Activated CD4-positive, alpha-beta T cell treated with anti-CD3 and anti-CD28 coated beads, Interleukin-2, amount 10 ng/mL, durations not matched to agents 7 days and 5 days (primary cell): ENCODE measurements at regions not wholly inside any gene's neighbourhood (a gene's known extent, or its start where the extent isn't known, plus 50 kb on each side); places are given as distances from the start of the nearest gene placed in this dataset.

Experiments
- CTCF ChIA-PET: fragments of 350-600 bp; sonication (Branson Sonifier 250); formaldehyde crosslinking; loops from one replicate; lab custom pipeline; 2021; ENCODE audit warnings: antibody characterized with exemption; lab: Charles Lee
- POLR2A ChIA-PET: fragments of 350-600 bp; sonication (Branson Sonifier 250); formaldehyde crosslinking; loops from one replicate; lab custom pipeline; 2021; ENCODE audit warnings: antibody characterized with exemption; lab: Charles Lee
- DNase-seq: peaks from one replicate; pipeline ENCODE4 v3.0.0-alpha.2; 2020
- H3K27ac Mint-ChIP-seq: one replicate; pipeline ENCODE4 v1.8.0; 2021; ENCODE audit warnings: mild to moderate bottlenecking, moderate library complexity, mixed read lengths
- H3K27me3 Mint-ChIP-seq: one replicate; pipeline ENCODE4 v1.8.0; 2021; ENCODE audit warnings: mixed read lengths
- H3K36me3 Mint-ChIP-seq: one replicate; pipeline ENCODE4 v1.8.0; 2021; ENCODE audit warnings: low read depth, mixed read lengths
- H3K4me1 Mint-ChIP-seq: one replicate; pipeline ENCODE4 v1.8.0; 2021; ENCODE audit warnings: mixed read lengths
- H3K4me3 Mint-ChIP-seq: one replicate; pipeline ENCODE4 v1.8.0; 2021; ENCODE audit warnings: mild to moderate bottlenecking, moderate library complexity, mixed read lengths
- H3K9me3 Mint-ChIP-seq: one replicate; pipeline ENCODE4 v1.8.0; 2021; ENCODE audit warnings: mixed read lengths

DNA sequence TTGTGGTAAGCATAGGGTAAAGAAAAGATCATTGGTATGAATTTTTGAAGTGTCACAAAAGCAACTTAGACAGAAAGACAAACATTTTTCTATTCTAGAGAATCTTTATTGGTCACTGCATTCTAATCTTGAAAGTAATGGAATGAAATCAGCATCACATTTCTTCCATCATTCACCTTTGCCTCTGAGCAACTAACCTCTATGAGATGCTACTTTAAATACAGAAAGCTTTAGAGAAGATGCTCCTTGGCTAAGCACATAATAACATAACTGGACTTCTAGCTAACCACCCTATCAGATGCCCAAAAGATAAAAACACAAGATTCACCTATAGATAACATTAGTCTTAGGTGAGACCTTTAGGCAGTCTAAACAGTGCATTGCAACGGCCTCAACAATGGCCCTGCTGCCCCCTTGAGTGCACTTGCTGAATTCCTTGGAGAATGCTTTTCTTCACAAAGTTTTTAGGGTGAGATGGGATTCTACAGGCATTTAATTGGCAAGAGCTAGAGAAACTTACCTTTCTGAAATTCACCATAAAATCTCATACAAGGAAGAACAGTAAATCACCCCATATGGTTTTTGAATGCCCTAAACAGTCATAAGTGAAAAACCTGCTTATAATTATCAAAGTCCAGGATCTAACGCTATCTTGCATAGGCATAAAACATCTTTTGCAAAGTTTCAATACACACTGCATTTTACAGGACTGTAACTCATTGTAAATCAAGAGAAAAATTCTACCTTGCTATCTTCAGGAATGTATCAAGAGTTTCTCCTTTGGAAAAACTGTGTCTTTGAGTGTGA lies 791.3 kb upstream of the CHAC2 start:
- Mint-ChIP-seq H3K27ac (no peak overlapping the region), H3K27me3 (no peaks in the 10 kb centered on the region), H3K4me1 (no peaks in the 10 kb centered on the region), H3K4me3 (no peak overlapping the region), H3K9me3 (no peaks in the 10 kb centered on the region), H3K36me3 (no peaks in the 10 kb centered on the region)
- POLR2A ChIA-PET, result no interaction called here
- DNase-seq, result no peak
- CTCF ChIA-PET, result no interaction called here

DNA sequence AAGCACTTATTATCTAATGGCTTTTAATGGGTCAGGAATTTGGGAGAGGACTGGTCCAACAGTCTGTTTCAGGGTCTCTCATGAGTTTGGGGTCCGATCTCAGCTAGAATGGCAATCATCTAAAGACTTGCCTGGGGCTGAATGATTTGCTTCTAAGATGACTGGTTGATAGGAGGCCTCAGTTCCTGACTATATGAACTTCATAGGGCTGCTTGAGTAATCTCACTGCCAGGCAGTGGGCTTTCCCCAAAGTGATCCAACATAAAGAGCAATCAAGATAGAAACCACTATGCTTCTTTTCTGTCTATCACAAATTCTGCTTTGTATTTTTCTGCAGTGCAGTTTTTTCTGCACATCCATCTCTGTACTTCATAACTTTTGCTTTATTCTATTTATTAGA lies 793.5 kb upstream of the CHAC2 start:
- no peaks in the 10 kb centered on the region for H3K9me3 Mint-ChIP-seq
- H3K4me3 Mint-ChIP-seq, result no peak overlapping the region
- no peak for DNase-seq
- ChIA-PET CTCF (no interaction called here), POLR2A (no interaction called here)
- no peaks in the 10 kb centered on the region for H3K4me1 Mint-ChIP-seq
- no peak overlapping the region for H3K27ac Mint-ChIP-seq
- no peaks in the 10 kb centered on the region for H3K27me3 Mint-ChIP-seq
- no peaks in the 10 kb centered on the region for H3K36me3 Mint-ChIP-seq

DNA sequence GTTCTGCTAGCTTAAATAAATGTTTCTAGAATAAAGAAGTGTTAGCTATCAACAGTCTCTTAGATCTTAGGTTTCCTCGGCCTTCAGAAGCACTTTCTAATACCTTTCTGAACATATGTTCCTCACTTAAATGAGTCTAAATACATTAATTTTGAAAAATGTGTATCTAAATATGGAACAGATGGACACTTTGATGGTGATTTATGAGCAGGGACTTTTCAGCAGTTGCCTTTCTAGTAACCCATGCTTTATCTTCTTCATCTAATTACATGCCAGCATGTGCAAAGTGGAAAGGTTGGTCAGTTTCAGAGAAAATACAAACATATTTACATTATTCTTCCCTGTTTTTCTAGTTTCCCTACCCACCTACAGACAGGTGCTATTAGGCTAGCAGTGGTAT lies 797.0 kb upstream of the CHAC2 start:
- H3K4me3 Mint-ChIP-seq, result no peak overlapping the region
- CTCF ChIA-PET, result no interaction called here
- H3K36me3 Mint-ChIP-seq, result no peaks in the 10 kb centered on the region
- no peaks in the 10 kb centered on the region for H3K4me1 Mint-ChIP-seq
- POLR2A ChIA-PET, result no interaction called here
- no peak overlapping the region for H3K27ac Mint-ChIP-seq
- DNase-seq, result no peak
- H3K27me3 Mint-ChIP-seq, result no peaks in the 10 kb centered on the region
- H3K9me3 Mint-ChIP-seq, result peaks cover 3% of the 10 kb centered on the region

DNA sequence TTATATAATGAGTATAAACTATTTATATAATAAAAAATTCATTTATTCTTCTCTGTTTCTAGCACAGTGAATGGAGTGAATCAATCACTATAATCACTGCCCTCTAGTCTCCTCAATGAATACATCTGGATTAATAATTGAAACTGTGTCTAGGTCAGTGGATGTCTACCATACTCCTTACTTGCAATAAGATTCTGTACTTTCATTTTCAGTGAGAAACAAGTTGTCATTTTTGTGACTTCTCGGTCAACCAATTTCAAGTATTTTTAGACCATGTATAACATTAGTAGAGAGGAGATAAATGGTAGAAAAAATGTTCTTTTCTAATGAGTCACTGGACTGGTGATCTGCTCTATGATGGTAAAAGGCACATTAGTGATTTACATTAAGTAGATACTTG lies 799.6 kb upstream of the CHAC2 start:
- H3K9me3 Mint-ChIP-seq, result peaks cover 3% of the 10 kb centered on the region

DNA sequence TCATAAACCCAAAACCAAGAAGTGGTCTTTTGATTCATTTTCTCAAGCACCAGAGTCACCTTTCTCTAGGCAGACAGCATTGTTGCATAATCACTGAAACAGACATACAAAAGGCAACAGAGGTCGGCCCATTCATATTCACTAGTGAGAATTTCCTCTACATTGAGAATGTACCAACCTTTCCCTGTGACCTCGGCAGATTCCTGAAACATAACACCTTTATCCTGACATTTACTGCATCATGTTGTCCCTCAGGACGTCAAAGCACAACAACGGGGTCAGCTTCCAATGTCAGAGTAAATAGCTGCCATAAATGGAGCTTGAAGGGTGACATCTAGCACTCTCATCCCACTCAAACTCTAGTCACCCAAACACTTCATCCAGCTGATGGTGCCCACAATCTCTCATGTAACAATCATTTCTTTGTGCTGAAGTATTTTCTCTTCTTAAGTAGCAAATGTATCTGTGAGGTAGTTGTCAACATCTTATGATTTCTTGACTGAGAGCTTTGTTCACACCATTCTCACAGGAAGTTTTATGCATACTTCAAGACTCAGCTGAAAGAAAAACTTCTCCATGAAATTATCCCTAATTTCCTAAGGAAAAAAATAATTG lies 802.6 kb upstream of the CHAC2 start:
- Mint-ChIP-seq H3K4me3 (no peak overlapping the region), H3K4me1 (no peaks in the 10 kb centered on the region), H3K36me3 (no peaks in the 10 kb centered on the region), H3K27me3 (no peaks in the 10 kb centered on the region), H3K27ac (no peak overlapping the region), H3K9me3 (peaks cover 3% of the 10 kb centered on the region)
- CTCF ChIA-PET, result no interaction called here
- POLR2A ChIA-PET, result no interaction called here
- DNase-seq, result no peak

More for the DNA sequence above, 799.6 kb upstream of the CHAC2 start:
- no peak overlapping the region for H3K27ac Mint-ChIP-seq
- no peak for DNase-seq
- no peaks in the 10 kb centered on the region for H3K36me3 Mint-ChIP-seq
- H3K4me1 Mint-ChIP-seq, result no peaks in the 10 kb centered on the region
- no peak overlapping the region for H3K4me3 Mint-ChIP-seq
- H3K27me3 Mint-ChIP-seq, result no peaks in the 10 kb centered on the region
- ChIA-PET CTCF (no interaction called here), POLR2A (no interaction called here)

DNA sequence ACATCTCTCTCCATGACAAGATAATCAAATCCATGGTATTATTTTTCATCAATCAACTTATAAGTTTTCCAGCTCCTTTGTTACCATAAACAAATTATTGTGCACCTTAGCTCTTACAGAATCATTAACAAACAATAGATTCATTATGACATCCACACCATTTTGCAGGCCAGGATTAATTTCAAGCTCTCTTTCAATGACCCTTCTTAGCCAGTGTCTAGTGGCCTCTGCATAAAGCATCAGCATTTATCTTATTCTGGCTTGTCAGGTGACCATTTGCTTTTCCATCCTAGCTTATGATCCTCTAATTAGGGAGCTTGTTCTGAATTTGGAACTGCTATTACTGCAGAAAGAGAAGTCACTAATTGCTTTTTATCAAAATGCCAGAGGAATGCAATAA lies 806.2 kb upstream of the CHAC2 start:
- Mint-ChIP-seq H3K27me3 (no peaks in the 10 kb centered on the region), H3K4me1 (no peaks in the 10 kb centered on the region), H3K4me3 (no peak overlapping the region), H3K36me3 (no peaks in the 10 kb centered on the region), H3K9me3 (no peaks in the 10 kb centered on the region), H3K27ac (no peak overlapping the region)
- ChIA-PET CTCF (no interaction called here), POLR2A (no interaction called here)
- no peak for DNase-seq

DNA sequence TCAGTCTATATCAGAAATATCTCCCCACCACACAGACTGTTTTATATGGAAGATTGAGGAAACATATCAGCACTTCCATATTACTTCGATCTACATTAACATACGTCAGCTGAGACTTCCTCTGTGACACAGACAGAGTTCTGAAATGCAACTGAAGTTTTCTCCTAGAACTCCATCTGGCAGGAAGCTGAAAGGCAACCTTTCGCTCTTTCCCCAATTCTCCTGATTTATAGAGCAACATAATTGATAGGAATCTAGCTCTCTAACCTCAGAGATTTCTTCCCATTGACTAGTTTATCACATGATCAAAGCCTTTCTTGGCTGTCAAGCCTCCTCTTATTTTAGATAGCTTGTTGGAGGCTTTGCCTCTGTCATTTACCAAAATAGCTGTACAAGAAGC lies 806.7 kb upstream of the CHAC2 start:
- H3K4me3 Mint-ChIP-seq, result no peak overlapping the region
- no peak overlapping the region for H3K27ac Mint-ChIP-seq
- H3K9me3 Mint-ChIP-seq, result no peaks in the 10 kb centered on the region
- no peaks in the 10 kb centered on the region for H3K36me3 Mint-ChIP-seq
- no peak for DNase-seq
- no peaks in the 10 kb centered on the region for H3K4me1 Mint-ChIP-seq
- ChIA-PET POLR2A (no interaction called here), CTCF (no interaction called here)
- no peaks in the 10 kb centered on the region for H3K27me3 Mint-ChIP-seq

DNA sequence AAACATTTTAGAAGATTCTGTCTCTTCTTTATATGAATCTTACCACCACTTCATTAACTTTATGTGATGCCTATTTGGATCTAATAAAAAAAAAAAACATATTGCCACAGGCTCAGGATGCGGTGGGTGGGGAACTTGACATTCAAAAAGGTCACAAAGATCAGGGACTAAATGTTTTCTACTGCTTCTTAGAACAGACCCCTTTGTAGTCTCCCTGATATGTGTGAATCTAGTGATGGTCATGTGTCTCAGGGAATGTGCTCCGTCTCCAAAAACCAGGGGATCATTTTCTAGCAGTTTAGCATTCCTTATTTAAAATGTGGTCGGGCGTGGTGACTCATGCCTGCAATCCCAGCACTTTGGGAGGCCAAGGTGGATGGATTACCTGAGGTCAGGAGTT lies 807.8 kb upstream of the CHAC2 start:
- no peak for DNase-seq
- no peak overlapping the region for H3K27ac Mint-ChIP-seq
- H3K9me3 Mint-ChIP-seq, result no peaks in the 10 kb centered on the region
- POLR2A ChIA-PET, result no interaction called here
- CTCF ChIA-PET, result no interaction called here
- no peaks in the 10 kb centered on the region for H3K36me3 Mint-ChIP-seq
- no peaks in the 10 kb centered on the region for H3K27me3 Mint-ChIP-seq
- H3K4me1 Mint-ChIP-seq, result no peaks in the 10 kb centered on the region
- no peak overlapping the region for H3K4me3 Mint-ChIP-seq

DNA sequence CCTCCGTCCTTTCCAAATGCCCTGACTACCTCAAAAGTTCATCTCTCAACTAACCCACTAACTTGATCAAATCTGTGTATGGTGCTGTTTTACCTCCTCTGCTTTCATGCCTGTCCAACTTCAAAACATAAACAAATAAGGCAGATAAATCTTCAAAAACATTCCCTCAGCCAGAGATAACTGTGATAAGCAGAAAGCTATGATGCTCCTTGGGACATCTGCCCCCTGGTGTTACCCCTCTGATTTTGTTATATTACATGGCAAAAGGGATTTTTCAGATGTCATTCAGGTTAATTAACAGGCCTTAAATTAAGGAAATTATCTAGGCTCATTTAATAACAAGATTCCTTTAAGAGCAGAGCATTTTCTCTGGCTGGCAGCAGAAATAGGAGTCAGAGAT lies 810.8 kb upstream of the CHAC2 start:
- H3K4me3 Mint-ChIP-seq, result no peak overlapping the region
- POLR2A ChIA-PET, result no interaction called here
- DNase-seq, result no peak
- no peaks in the 10 kb centered on the region for H3K36me3 Mint-ChIP-seq
- no peak overlapping the region for H3K27ac Mint-ChIP-seq
- CTCF ChIA-PET, result interaction anchor here (0.6 kb wide), 1 partner anchor 1486 kb away, joined by 3 read pairs; no protein-coding TSS in a partner anchor
- H3K4me1 Mint-ChIP-seq, result no peaks in the 10 kb centered on the region
- no peaks in the 10 kb centered on the region for H3K27me3 Mint-ChIP-seq
- peaks cover 2% of the 10 kb centered on the region for H3K9me3 Mint-ChIP-seq

DNA sequence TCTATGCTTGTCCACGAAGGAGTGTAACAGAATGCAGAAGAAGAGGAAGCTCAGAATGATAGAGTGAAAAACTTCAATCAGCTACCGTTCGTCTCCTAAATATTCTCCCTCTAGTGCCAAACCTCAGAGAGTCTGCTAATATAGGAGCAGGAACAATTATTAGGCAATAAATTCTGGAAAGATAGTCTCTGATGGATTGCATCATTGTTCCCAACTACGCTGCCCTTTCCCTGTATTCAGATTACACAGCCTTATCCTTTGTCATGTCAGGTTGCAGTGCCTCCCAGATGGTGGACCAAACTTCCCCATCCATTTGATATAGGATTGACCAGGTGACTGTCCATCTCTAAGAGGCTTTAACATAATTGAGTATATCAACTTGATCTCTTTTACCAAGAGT lies 811.5 kb upstream of the CHAC2 start:
- DNase-seq, result no peak
- Mint-ChIP-seq H3K4me1 (no peaks in the 10 kb centered on the region), H3K36me3 (no peaks in the 10 kb centered on the region), H3K9me3 (peaks cover 2% of the 10 kb centered on the region), H3K4me3 (no peak overlapping the region), H3K27me3 (no peaks in the 10 kb centered on the region), H3K27ac (no peak overlapping the region)
- POLR2A ChIA-PET, result no interaction called here
- CTCF ChIA-PET, result no interaction called here

DNA sequence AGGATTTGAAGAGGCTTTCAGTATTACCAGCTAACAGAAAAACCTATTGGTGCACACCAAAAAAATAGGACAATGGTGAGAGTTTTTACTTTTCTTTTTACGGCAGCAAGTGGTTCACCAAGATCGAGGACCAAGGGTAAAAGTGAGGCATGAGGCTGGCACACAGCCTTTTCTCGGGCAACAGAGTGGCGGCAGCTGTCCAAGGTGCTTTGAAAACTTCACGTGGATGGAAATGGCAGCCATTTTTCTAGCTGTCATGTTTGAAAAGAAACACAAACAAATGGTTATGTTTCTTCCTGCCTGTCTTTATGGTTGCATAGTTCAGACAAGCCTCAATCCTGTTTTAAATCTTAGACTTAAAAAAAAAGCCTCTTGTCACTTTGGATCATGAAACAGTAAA lies 812.5 kb upstream of the CHAC2 start:
- Mint-ChIP-seq H3K4me1 (no peaks in the 10 kb centered on the region), H3K27me3 (no peaks in the 10 kb centered on the region), H3K27ac (no peak overlapping the region), H3K36me3 (no peaks in the 10 kb centered on the region), H3K4me3 (no peak overlapping the region), H3K9me3 (peaks cover 8% of the 10 kb centered on the region)
- ChIA-PET POLR2A (no interaction called here), CTCF (no interaction called here)
- no peak for DNase-seq

DNA sequence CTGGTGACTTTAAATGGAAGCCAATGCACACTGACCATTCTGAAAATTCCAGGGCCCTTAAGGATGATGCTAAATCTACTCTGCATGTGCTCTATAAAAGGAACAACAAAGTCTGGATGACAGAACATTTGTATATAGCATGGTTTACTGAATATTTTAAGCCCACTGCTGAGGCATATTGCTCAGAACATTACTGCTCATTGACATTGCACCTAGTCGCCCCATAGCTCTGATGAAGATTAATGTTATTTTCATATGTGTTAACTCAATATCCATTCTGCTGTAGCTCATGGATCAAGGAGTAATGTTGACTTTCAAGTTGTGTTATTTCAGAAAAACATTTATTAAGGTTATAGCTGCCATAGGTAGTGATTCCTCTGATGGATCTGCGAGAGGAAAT lies 827.5 kb upstream of the CHAC2 start:
- Mint-ChIP-seq H3K36me3 (no peaks in the 10 kb centered on the region), H3K4me3 (no peak overlapping the region)

DNA sequence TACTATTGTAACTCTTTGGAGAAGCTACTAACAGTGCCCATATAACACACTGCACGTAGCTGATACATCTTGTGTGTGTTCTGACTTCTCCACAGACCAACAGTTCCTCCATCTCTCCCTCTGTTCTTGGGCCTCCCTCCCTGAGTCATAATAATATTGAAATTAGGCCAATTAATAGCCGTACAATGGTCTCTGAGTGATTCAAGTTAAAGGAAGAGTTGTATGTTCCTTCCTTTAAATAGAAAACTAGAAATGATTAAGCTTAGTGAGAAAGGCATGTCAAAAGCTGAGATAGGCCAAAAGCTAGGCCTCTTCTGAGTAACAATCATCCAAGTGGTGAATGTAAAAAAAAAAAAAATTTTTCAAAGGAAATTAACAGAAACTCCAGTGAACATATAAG lies 828.4 kb upstream of the CHAC2 start:
- Mint-ChIP-seq H3K27ac (no peak overlapping the region), H3K4me3 (no peak overlapping the region), H3K36me3 (no peaks in the 10 kb centered on the region), H3K4me1 (peaks cover 4% of the 10 kb centered on the region), H3K9me3 (no peaks in the 10 kb centered on the region), H3K27me3 (no peaks in the 10 kb centered on the region)
- ChIA-PET POLR2A (no interaction called here), CTCF (no interaction called here)
- DNase-seq, result no peak

More for the DNA sequence above, 827.5 kb upstream of the CHAC2 start:
- POLR2A ChIA-PET, result no interaction called here
- Mint-ChIP-seq H3K9me3 (no peaks in the 10 kb centered on the region), H3K27me3 (no peaks in the 10 kb centered on the region), H3K4me1 (peaks cover 4% of the 10 kb centered on the region), H3K27ac (no peak overlapping the region)
- CTCF ChIA-PET, result no interaction called here
- no peak for DNase-seq

DNA sequence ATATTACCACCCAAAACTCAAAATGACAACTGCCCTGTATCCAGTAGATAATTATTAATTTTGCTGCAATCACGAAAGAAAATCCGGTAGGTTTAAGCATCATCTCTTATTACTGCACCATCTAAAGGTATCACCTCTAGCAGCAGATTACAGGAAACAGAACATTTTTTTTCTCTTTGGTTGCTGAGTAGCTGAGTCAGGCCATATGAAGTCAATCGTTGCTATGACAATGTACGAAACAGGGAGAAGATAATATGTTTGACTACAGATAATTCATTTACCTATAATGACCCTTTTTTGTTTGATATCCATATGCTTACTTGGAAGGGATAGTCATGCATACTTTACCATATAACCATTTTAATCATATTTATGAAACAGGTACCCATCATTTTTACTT lies 831.6 kb upstream of the CHAC2 start:
- Mint-ChIP-seq H3K27me3 (no peaks in the 10 kb centered on the region), H3K4me3 (no peak overlapping the region), H3K27ac (no peak overlapping the region), H3K9me3 (peaks cover 2% of the 10 kb centered on the region), H3K4me1 (peaks cover 4% of the 10 kb centered on the region), H3K36me3 (no peaks in the 10 kb centered on the region)
- ChIA-PET POLR2A (no interaction called here), CTCF (interaction anchor here (0.6 kb wide), 1 partner anchor 19 kb away, joined by 3 read pairs; no protein-coding TSS in a partner anchor)
- DNase-seq, result no peak
